Mucosa of descending colon (tissue), 3 donors: ENCODE measurements at regions not wholly inside any gene's neighbourhood (a gene's known extent, or its start where the extent isn't known, plus 50 kb on each side); places are given as distances from the start of the nearest gene placed in this dataset.

Experiments used
- ATAC-seq: fragments of 200-7000 bp; cut with Tn5 transposase; one replicate; pipeline ENCODE4 v1.9.1; 2020; ENCODE audit warnings: mild to moderate bottlenecking, moderate library complexity
- DNase-seq, 3 donors: peaks; one replicate each; pipeline ENCODE4 v3.0.0-alpha.2; 2020
- H3K36me3 ChIP-seq: fragments of 200-600 bp; one replicate; pipeline ENCODE4 v1.8.0; 2021; ENCODE audit warnings: low read depth, mild to moderate bottlenecking
- H3K4me1 ChIP-seq: fragments of 200-600 bp; one replicate; pipeline ENCODE4 v1.8.0; 2021; ENCODE audit warnings: low read depth, mild to moderate bottlenecking
- H3K4me3 ChIP-seq: fragments of 200-600 bp; one replicate; pipeline ENCODE4 v1.8.0; 2021; ENCODE audit warnings: mild to moderate bottlenecking
- H3K9me3 ChIP-seq: fragments of 200-600 bp; one replicate; pipeline ENCODE4 v1.8.0; 2021; ENCODE audit warnings: mild to moderate bottlenecking
- intact Hi-C, 2 donors: fragments of 100-400 bp; cut with DNase I in 1 of 2; cut with micrococcal nuclease in 1 of 2; formaldehyde crosslinking; loops; one replicate each; pipeline versions ENCODE4 v1.11.0 to v1.11.1; 2022; cut with DNase I, micrococcal nuclease
- TF ChIP-seq, protein P1 (sequence below): fragments of 200-600 bp; IDR thresholded peaks from one replicate; pipeline ENCODE4 v1.8.0; 2022; ENCODE audit warnings: antibody characterized with exemption, mild to moderate bottlenecking
- donor health status: DM: no; HTN: no; CAD: no; lungs with moderate emphysema.
- donor health status: DM: no; HTN: no; CAD: no.
- donor health status: DM: no; HTN: yes; CAD: no.

GRCh38 chr2:144320491-144320890 is 199.4 kb downstream of the ZEB2 start:
- intact Hi-C loops, result no loop called here
- ATAC-seq (peak; percentile 68), DNase-seq (no peak)
- Histone ChIP-seq H3K9me3 (no peaks in the 10 kb centered on the region), H3K4me3 (no peak overlapping the region), H3K4me1 (no peaks in the 10 kb centered on the region), H3K36me3 (no peaks in the 10 kb centered on the region)
- TF ChIP-seq, protein P1, sequence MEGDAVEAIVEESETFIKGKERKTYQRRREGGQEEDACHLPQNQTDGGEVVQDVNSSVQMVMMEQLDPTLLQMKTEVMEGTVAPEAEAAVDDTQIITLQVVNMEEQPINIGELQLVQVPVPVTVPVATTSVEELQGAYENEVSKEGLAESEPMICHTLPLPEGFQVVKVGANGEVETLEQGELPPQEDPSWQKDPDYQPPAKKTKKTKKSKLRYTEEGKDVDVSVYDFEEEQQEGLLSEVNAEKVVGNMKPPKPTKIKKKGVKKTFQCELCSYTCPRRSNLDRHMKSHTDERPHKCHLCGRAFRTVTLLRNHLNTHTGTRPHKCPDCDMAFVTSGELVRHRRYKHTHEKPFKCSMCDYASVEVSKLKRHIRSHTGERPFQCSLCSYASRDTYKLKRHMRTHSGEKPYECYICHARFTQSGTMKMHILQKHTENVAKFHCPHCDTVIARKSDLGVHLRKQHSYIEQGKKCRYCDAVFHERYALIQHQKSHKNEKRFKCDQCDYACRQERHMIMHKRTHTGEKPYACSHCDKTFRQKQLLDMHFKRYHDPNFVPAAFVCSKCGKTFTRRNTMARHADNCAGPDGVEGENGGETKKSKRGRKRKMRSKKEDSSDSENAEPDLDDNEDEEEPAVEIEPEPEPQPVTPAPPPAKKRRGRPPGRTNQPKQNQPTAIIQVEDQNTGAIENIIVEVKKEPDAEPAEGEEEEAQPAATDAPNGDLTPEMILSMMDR, result no peak

GRCh38 chr2:144317071-144317738 is 202.7 kb downstream of the ZEB2 start:
- TF ChIP-seq, protein P1, result no peak
- intact Hi-C loops, result no loop called here
- ATAC-seq (no peak), DNase-seq (no peak)
- Histone ChIP-seq H3K36me3 (no peaks in the 10 kb centered on the region), H3K4me1 (no peaks in the 10 kb centered on the region), H3K9me3 (peaks cover 9% of the 10 kb centered on the region), H3K4me3 (no peak overlapping the region)

DNA sequence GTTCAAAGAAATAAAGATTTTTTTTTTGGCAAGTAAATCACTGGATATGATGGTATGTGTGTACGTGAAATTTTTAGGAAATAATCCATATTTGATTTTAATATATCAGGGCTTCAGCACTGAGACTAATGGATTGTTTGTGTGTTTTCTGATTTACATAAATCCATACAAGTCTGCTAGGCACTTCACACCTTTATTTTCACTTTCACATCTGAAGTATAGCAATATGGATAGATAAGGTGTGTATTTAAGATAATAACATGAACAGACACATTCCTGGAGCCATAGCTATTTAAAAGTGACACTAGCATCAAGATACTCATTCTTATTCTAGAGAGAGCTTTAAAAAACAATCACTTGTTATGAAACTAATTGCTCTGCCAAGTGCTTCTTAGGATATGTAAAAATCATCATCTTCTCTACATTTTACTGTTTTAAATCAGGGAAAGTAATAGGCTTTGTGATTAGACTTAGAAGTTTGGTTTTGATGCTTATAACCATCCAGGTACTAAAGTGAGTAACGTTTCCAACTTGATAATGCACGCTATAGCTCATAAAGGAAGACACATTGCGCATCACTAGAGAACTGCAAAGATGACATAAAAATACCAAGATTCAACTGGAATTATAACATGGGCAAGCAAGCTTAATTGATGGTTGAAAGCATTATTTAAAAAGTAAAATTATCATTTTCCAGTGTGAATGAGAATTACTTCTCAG is 208.9 kb downstream of the ZEB2 start:
- ATAC-seq (no peak), DNase-seq (no peak)
- intact Hi-C loops, result no loop called here
- H3K9me3 ChIP-seq, result peaks cover 10% of the 10 kb centered on the region
- H3K4me3 ChIP-seq, result no peak overlapping the region
- no peaks in the 10 kb centered on the region for H3K4me1 ChIP-seq
- TF ChIP-seq, protein P1, result no peak
- H3K36me3 ChIP-seq, result no peaks in the 10 kb centered on the region

DNA sequence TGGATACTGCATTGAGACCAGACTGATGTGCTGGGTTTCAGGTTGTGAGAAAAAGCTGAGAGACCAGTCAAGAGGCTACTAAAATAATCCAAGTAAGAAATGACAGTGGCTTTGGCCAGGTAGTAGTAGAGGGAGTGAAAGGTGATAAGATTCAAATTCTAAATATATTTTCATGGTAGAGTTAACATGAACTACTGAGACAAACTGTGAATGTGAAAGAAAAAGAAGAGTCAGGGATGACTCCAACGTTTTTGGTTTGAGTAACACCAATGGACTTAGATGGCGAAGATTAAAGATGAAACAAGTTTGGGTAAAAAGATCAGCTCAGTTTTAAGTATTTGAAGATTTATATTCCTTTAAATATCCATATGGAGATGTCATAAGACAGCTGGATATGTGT is 209.4 kb downstream of the ZEB2 start:
- H3K4me3 ChIP-seq, result no peak overlapping the region
- H3K4me1 ChIP-seq, result no peaks in the 10 kb centered on the region
- DNase-seq (no peak), ATAC-seq (no peak)
- TF ChIP-seq, protein P1, result no peak
- intact Hi-C loops, result no loop called here
- no peaks in the 10 kb centered on the region for H3K36me3 ChIP-seq
- peaks cover 10% of the 10 kb centered on the region for H3K9me3 ChIP-seq

DNA sequence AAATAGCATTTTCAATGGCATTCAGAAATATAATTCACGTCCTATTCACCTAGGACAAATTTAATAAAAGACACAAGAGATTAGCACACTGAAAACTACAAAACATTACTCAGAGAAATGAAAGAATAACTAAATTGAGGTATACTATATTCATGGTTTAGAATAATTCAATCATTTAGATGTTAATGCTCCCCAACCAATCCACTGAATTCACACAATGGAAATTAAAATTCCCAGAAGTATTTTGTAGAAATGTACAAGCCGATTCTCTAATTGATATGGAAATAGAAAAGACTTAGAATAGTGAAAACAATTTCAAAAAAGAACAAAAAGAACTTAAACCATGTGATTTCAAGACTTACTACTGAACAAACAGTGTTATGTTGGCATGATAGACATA is 212.2 kb downstream of the ZEB2 start:
- H3K4me3 ChIP-seq, result no peak overlapping the region
- no peaks in the 10 kb centered on the region for H3K36me3 ChIP-seq
- TF ChIP-seq, protein P1, result no peak
- H3K9me3 ChIP-seq, result peaks cover 6% of the 10 kb centered on the region
- H3K4me1 ChIP-seq, result no peaks in the 10 kb centered on the region
- no peak for ATAC-seq
- DNase-seq, result no peak
- intact Hi-C loops, result no loop called here
